ENCODE measurements at regions not wholly inside any gene's neighbourhood (a gene's known extent, or its start where the extent isn't known, plus 50 kb on each side); places are given as distances from the start of the nearest gene placed in this dataset.

- ATAC-seq (no peak), DNase-seq (no peak)
- Mint-ChIP-seq H3K27me3 (no peaks in the 10 kb centered on the region), H3K27ac (no peak overlapping the region), H3K4me3 (no peak overlapping the region), H3K4me1 (ENCODE audit: low read depth) (no peaks in the 10 kb centered on the region), H3K9me3 (peaks cover 1% of the 10 kb centered on the region), H3K36me3 (ENCODE audit: low read depth) (no peaks in the 10 kb centered on the region)
- CTCF ChIA-PET: no interaction called here
- POLR2A ChIA-PET: no interaction called here
- intact Hi-C loops (cut with micrococcal nuclease): no loop called here
- no peak for TF ChIP-seq CTCF (IDR thresholded peaks at IDR 0.05)
Measured at GRCh38 chr12:126512916-126513913, 1448.0 kb downstream of the AACS start.

GRCh38 chr12:126518596-126519200 is 1453.5 kb downstream of the AACS start:
- intact Hi-C loops (cut with micrococcal nuclease): no loop called here
- ChIA-PET POLR2A (no interaction called here), CTCF (no interaction called here)
- H3K4me1 Mint-ChIP-seq (ENCODE audit: low read depth): no peaks in the 10 kb centered on the region
- H3K27ac Mint-ChIP-seq: no peak overlapping the region
- no peak for TF ChIP-seq CTCF (IDR thresholded peaks at IDR 0.05)
- H3K27me3 Mint-ChIP-seq: no peaks in the 10 kb centered on the region
- H3K4me3 Mint-ChIP-seq: no peak overlapping the region
- H3K36me3 Mint-ChIP-seq (ENCODE audit: low read depth): no peaks in the 10 kb centered on the region
- DNase-seq (no peak), ATAC-seq (no peak)
- H3K9me3 Mint-ChIP-seq: peaks cover 1% of the 10 kb centered on the region

GRCh38 chr12:126519833-126520232 is 1454.6 kb downstream of the AACS start:
- no peak overlapping the region for H3K4me3 Mint-ChIP-seq
- no peak for ATAC-seq
- CTCF ChIA-PET: no interaction called here
- peaks cover 1% of the 10 kb centered on the region for H3K9me3 Mint-ChIP-seq
- H3K36me3 Mint-ChIP-seq (ENCODE audit: low read depth): no peaks in the 10 kb centered on the region
- TF ChIP-seq CTCF (IDR thresholded peaks at IDR 0.05): no peak
- POLR2A ChIA-PET: no interaction called here
- no peaks in the 10 kb centered on the region for H3K27me3 Mint-ChIP-seq
- intact Hi-C loops (cut with micrococcal nuclease): no loop called here
- DNase-seq: no peak
- no peaks in the 10 kb centered on the region for H3K4me1 Mint-ChIP-seq (ENCODE audit: low read depth)
- H3K27ac Mint-ChIP-seq: no peak overlapping the region

GRCh38 chr12:126523891-126524290 is 1458.7 kb downstream of the AACS start:
- CTCF ChIA-PET: no interaction called here
- Mint-ChIP-seq H3K4me1 (ENCODE audit: low read depth) (no peaks in the 10 kb centered on the region), H3K4me3 (no peak overlapping the region), H3K9me3 (no peaks in the 10 kb centered on the region), H3K27ac (no peak overlapping the region), H3K27me3 (no peaks in the 10 kb centered on the region), H3K36me3 (ENCODE audit: low read depth) (no peaks in the 10 kb centered on the region)
- TF ChIP-seq CTCF (IDR thresholded peaks at IDR 0.05): no peak
- intact Hi-C loops (cut with micrococcal nuclease): no loop called here
- DNase-seq (no peak), ATAC-seq (no peak)
- POLR2A ChIA-PET: no interaction called here

- no peak for ATAC-seq
- Mint-ChIP-seq H3K4me1 (ENCODE audit: low read depth) (no peaks in the 10 kb centered on the region), H3K9me3 (peaks cover 5% of the 10 kb centered on the region), H3K4me3 (no peak overlapping the region), H3K36me3 (ENCODE audit: low read depth) (no peaks in the 10 kb centered on the region), H3K27me3 (no peaks in the 10 kb centered on the region), H3K27ac (no peak overlapping the region)
- CTCF ChIA-PET: no interaction called here
- POLR2A ChIA-PET: no interaction called here
- intact Hi-C loops (cut with micrococcal nuclease): no loop called here
- no peak for DNase-seq
- TF ChIP-seq CTCF (IDR thresholded peaks at IDR 0.05): no peak
Measured at GRCh38 chr12:126534495-126534894, 1469.3 kb downstream of the AACS start.
